ENCODE measurements at regions not wholly inside any gene's neighbourhood (a gene's known extent, or its start where the extent isn't known, plus 50 kb on each side); places are given as distances from the start of the nearest gene placed in this dataset.

DNA sequence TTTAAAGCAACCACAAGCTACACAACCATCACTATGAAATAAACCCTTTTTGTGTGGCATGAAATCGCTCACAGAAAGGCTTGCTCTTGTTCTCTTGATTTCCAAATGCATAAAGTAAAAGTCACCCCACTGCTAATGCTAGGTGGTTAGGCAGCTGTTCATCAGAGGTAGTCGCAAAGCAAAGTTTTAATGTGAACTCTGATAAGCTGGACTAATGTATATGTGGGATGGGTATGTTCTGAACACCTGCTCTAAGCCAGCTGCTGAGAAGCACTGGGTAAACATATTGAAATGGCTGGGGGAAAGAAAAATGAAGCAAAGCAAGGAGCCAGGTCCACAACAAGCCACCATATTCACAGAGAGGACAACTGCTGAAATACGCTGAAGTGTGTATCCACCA is 142.3 kb downstream of the KLF12 start:
- FAIRE-seq (no peak), DNase-seq (ENCODE audit: low read depth) (no peak)
- Histone ChIP-seq H3K4me3 (ENCODE audit: low read depth, low read length) (no peak overlapping the region), H3K36me3 (ENCODE audit: control insufficient read depth, insufficient read depth, low read length) (no peaks in the 10 kb centered on the region), H3K27me3 (ENCODE audit: control insufficient read depth, insufficient read depth, low read length) (no peaks in the 10 kb centered on the region)
- TF ChIP-seq, protein P1, sequence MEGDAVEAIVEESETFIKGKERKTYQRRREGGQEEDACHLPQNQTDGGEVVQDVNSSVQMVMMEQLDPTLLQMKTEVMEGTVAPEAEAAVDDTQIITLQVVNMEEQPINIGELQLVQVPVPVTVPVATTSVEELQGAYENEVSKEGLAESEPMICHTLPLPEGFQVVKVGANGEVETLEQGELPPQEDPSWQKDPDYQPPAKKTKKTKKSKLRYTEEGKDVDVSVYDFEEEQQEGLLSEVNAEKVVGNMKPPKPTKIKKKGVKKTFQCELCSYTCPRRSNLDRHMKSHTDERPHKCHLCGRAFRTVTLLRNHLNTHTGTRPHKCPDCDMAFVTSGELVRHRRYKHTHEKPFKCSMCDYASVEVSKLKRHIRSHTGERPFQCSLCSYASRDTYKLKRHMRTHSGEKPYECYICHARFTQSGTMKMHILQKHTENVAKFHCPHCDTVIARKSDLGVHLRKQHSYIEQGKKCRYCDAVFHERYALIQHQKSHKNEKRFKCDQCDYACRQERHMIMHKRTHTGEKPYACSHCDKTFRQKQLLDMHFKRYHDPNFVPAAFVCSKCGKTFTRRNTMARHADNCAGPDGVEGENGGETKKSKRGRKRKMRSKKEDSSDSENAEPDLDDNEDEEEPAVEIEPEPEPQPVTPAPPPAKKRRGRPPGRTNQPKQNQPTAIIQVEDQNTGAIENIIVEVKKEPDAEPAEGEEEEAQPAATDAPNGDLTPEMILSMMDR (IDR thresholded peaks at IDR 0.05; ENCODE audit: insufficient read depth, low read length, severe bottlenecking), result no peak

DNA sequence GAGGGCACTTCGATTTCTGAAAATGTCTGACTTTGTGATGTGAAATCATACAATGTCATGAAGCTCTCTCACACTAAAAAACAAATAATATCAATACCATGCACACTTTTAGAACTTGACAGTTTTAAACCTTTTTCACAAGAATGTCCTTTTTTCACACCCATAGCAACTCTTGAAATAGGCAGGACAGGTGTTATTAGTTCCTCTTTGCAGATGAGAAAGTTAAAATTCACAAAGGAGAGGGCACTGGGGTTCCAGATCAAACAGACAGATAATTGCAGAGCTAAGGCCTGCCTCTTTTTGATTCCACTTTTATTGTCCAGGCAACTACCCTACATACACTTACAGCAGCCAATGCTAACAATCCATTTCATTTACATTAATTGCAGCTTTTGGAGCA is 142.8 kb downstream of the KLF12 start:
- Histone ChIP-seq H3K27me3 (ENCODE audit: control insufficient read depth, insufficient read depth, low read length) (no peaks in the 10 kb centered on the region), H3K36me3 (ENCODE audit: control insufficient read depth, insufficient read depth, low read length) (no peaks in the 10 kb centered on the region), H3K4me3 (ENCODE audit: low read depth, low read length) (no peak overlapping the region)
- DNase-seq (ENCODE audit: low read depth), result no peak
- no peak for FAIRE-seq
- TF ChIP-seq, protein P1 (IDR thresholded peaks at IDR 0.05; ENCODE audit: insufficient read depth, low read length, severe bottlenecking), result no peak

DNA sequence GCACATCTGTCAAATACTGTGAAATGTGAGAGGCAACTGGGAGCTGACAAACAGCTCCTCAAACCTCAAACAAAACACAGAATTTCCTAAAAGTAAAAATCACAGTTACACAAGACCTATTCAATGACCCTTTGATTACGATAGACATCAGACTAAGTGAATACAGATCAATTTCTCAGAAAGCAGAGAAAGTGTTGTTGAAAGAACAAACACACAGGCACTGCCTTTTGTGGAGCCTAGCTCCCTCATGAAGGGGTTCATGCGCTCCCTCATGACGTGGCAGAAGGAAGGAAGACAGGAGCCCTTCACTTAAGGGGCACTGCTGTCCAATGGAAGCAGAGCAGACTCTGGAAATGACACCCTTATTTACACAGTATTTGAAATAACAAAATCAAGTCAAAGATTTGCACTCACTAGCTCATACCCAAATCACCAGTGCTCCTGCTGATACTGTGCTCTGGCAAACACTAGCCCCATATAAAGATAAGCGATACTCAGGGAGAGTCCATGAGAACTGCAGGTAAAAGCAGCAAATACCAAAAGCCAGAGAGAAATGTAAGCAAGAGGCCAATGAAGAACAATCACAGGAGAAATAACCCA is 144.9 kb downstream of the KLF12 start:
- Histone ChIP-seq H3K27me3 (ENCODE audit: control insufficient read depth, insufficient read depth, low read length) (no peaks in the 10 kb centered on the region), H3K4me3 (ENCODE audit: low read depth, low read length) (no peak overlapping the region), H3K36me3 (ENCODE audit: control insufficient read depth, insufficient read depth, low read length) (no peaks in the 10 kb centered on the region)
- no peak for DNase-seq (ENCODE audit: low read depth)
- FAIRE-seq, result no peak
- TF ChIP-seq, protein P1 (IDR thresholded peaks at IDR 0.05; ENCODE audit: insufficient read depth, low read length, severe bottlenecking), result no peak

DNA sequence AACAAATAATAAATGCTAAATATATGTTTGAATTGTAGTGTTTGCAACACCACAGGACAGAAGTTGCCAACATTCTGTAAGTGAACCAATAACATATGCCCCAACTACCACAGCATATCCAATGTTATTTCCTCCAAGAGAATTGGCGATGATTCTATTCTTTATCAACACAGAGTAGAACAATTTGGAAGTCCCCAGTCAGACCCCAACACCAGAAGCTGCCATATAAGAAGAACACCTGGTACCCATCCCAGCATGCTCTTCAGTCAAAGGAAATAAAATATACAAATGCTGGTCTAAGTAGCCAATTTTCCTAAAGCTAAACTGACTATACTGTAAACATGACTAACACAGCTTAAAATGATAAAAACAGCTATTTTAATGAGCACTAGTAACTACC is 145.7 kb downstream of the KLF12 start:
- no peak for FAIRE-seq
- DNase-seq (ENCODE audit: low read depth), result no peak
- TF ChIP-seq, protein P1 (IDR thresholded peaks at IDR 0.05; ENCODE audit: insufficient read depth, low read length, severe bottlenecking), result no peak
- Histone ChIP-seq H3K4me3 (ENCODE audit: low read depth, low read length) (no peak overlapping the region), H3K27me3 (ENCODE audit: control insufficient read depth, insufficient read depth, low read length) (no peaks in the 10 kb centered on the region), H3K36me3 (ENCODE audit: control insufficient read depth, insufficient read depth, low read length) (no peaks in the 10 kb centered on the region)

DNA sequence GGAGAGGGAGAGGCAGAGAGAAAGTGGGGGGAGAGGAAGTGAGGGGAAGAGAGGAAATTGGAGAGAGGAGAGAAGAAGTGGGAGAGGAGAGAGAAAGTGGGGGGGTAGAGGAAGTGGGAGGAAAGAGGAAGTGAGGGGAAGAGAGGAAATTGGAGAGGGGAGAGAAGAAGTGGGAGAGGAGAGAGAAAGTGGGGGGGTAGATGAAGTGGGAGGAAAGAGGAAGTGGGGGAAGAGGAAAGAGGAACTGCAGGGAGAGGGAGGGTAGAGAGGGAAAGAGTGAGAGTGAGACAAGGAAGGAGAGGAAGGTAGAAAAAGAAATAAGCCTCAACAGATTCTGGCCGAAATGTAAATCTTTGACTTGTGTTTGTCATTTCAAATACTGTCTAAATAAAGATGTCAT is 146.6 kb downstream of the KLF12 start:
- TF ChIP-seq, protein P1 (IDR thresholded peaks at IDR 0.05; ENCODE audit: insufficient read depth, low read length, severe bottlenecking), result no peak
- H3K36me3 ChIP-seq (ENCODE audit: control insufficient read depth, insufficient read depth, low read length), result no peaks in the 10 kb centered on the region
- H3K27me3 ChIP-seq (ENCODE audit: control insufficient read depth, insufficient read depth, low read length), result no peaks in the 10 kb centered on the region
- no peak for DNase-seq (ENCODE audit: low read depth)
- H3K4me3 ChIP-seq (ENCODE audit: low read depth, low read length), result no peak overlapping the region
- FAIRE-seq, result no peak

DNA sequence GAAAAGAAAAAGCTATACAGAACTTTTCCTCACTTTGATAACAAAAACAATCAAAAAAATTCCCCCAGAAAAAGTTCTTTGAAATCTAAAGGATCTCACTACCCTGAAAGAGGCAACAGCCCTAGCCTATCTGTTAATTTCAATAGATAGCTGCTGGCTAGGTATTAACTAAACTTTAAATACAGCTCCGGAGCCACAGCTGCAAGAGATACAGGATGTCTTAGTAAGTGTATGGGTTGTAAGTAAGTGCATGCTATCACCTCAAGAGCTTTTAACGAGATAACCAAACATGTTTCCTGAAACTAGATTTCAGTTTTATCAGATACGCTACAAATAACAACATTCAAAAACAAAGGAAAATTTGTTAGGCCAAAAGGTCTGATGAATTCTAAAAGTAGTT is 148.4 kb downstream of the KLF12 start:
- Histone ChIP-seq H3K27me3 (ENCODE audit: control insufficient read depth, insufficient read depth, low read length) (no peaks in the 10 kb centered on the region), H3K4me3 (ENCODE audit: low read depth, low read length) (no peak overlapping the region), H3K36me3 (ENCODE audit: control insufficient read depth, insufficient read depth, low read length) (no peaks in the 10 kb centered on the region)
- DNase-seq (ENCODE audit: low read depth), result no peak
- TF ChIP-seq, protein P1 (IDR thresholded peaks at IDR 0.05; ENCODE audit: insufficient read depth, low read length, severe bottlenecking), result no peak
- no peak for FAIRE-seq
